Astrocyte (in vitro differentiated cells and primary cell): ENCODE measurements at regions not wholly inside any gene's neighbourhood (a gene's known extent, or its start where the extent isn't known, plus 50 kb on each side); places are given as distances from the start of the nearest gene placed in this dataset.

Experiments used
- DNase-seq: peaks from one replicate; pipeline ENCODE4 v3.0.0-alpha.2; 2010; ENCODE audit warnings: low read depth
- FAIRE-seq: peaks from 2 replicates; lab custom pipeline; 2011; peaks lifted over from hg19 to GRCh38; lab: Jason Lieb, UNC
- H2AFZ ChIP-seq: 2 replicates; pipeline ENCODE4 v1.6.0; 2012; ENCODE audit warnings: low read depth, low read length, inconsistent platforms
- H3K27ac ChIP-seq: 2 replicates; pipeline ENCODE4 v1.5.1; 2011; ENCODE audit warnings: low read depth, low read length, inconsistent platforms
- H3K27me3 ChIP-seq: 2 replicates; pipeline ENCODE4 v1.6.0; 2011; ENCODE audit warnings: low read length, inconsistent platforms; ENCODE audit not compliant: insufficient read depth
- H3K36me3 ChIP-seq: 2 replicates; pipeline ENCODE4 v1.5.1; 2011; ENCODE audit warnings: low read length, inconsistent platforms; ENCODE audit not compliant: insufficient read depth
- H3K4me1 ChIP-seq: 2 replicates; pipeline ENCODE4 v1.5.1; 2011; ENCODE audit warnings: low read length, inconsistent platforms; ENCODE audit not compliant: insufficient read depth
- H3K4me2 ChIP-seq: 2 replicates; pipeline ENCODE4 v1.6.0; 2012; ENCODE audit warnings: low read length, inconsistent platforms
- H3K4me3 ChIP-seq: 2 replicates; pipeline ENCODE4 v1.5.1; 2011; ENCODE audit warnings: low read depth, mild to moderate bottlenecking, low read length, inconsistent platforms; ENCODE audit not compliant: insufficient read depth
- H3K79me2 ChIP-seq: 2 replicates; pipeline ENCODE4 v1.6.0; 2012; ENCODE audit warnings: mild to moderate bottlenecking, low read length, inconsistent platforms; ENCODE audit not compliant: insufficient read depth
- H3K9ac ChIP-seq: 2 replicates; pipeline ENCODE4 v1.6.0; 2012; ENCODE audit warnings: mild to moderate bottlenecking, low read length, inconsistent platforms
- H3K9me3 ChIP-seq: 2 replicates; pipeline ENCODE4 v1.5.1; 2012; ENCODE audit warnings: low read depth, mild to moderate bottlenecking, low read length, inconsistent platforms; ENCODE audit not compliant: insufficient read depth
- H4K20me1 ChIP-seq: 2 replicates; pipeline ENCODE4 v1.6.0; 2012; ENCODE audit warnings: low read length, inconsistent platforms; ENCODE audit not compliant: insufficient read depth
- H3K27ac Mint-ChIP-seq: one replicate; pipeline ENCODE4 v1.8.0; 2021; ENCODE audit warnings: mild to moderate bottlenecking, mixed read lengths; ENCODE audit not compliant: unreplicated experiment
- H3K27me3 Mint-ChIP-seq: one replicate; pipeline ENCODE4 v1.8.0; 2021; ENCODE audit warnings: low read depth, mixed read lengths; ENCODE audit not compliant: unreplicated experiment
- H3K36me3 Mint-ChIP-seq: one replicate; pipeline ENCODE4 v1.8.0; 2021; ENCODE audit warnings: low read depth, mixed read lengths; ENCODE audit not compliant: unreplicated experiment
- H3K4me1 Mint-ChIP-seq: one replicate; pipeline ENCODE4 v1.8.0; 2021; ENCODE audit warnings: low read depth, mixed read lengths; ENCODE audit not compliant: unreplicated experiment
- H3K4me3 Mint-ChIP-seq: one replicate; pipeline ENCODE4 v1.8.0; 2021; ENCODE audit warnings: mild to moderate bottlenecking, moderate library complexity, mixed read lengths; ENCODE audit not compliant: unreplicated experiment
- H3K9me3 Mint-ChIP-seq: one replicate; pipeline ENCODE4 v1.8.0; 2021; ENCODE audit warnings: mild to moderate bottlenecking, mixed read lengths; ENCODE audit not compliant: unreplicated experiment
- EZH2 ChIP-seq: IDR thresholded peaks from 2 replicates; pipeline ENCODE4 v1.6.1; 2012; ENCODE audit warnings: mild to moderate bottlenecking, low read length, inconsistent platforms; ENCODE audit not compliant: insufficient read depth
- TF ChIP-seq, protein P1 (sequence below): IDR thresholded peaks from 2 replicates; pipeline ENCODE4 v1.5.1; 2011; ENCODE audit warnings: low read depth, mild to moderate bottlenecking, inconsistent platforms, low read length, moderate library complexity; ENCODE audit not compliant: insufficient read depth

DNA sequence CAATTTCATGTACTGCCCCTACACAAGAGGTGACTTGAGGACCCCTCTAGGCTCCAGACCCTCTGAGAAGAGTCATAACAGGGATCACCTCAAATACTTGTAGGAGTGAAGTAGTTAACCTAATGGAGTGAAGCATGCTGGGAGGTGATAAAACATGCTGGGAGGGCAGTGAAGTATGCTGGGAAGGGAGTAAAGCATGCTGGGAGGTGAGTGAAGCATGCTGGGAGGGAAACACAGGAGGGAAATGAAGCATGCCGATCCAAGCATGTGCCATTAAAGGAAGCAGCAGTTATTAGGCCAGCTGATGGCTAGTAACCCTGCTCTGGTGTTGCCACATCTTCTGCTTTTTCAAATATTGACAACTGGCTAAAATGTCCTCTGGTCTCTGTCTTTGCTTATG, 70.7 kb upstream of the TRHDE start:
- Mint-ChIP-seq H3K4me1 (no peaks in the 10 kb centered on the region), H3K36me3 (no peaks in the 10 kb centered on the region), H3K27me3 (no peaks in the 10 kb centered on the region), H3K4me3 (no peak overlapping the region), H3K9me3 (peaks cover 2% of the 10 kb centered on the region), H3K27ac (no peak overlapping the region)
- Histone ChIP-seq H3K27me3 (no peaks in the 10 kb centered on the region), H3K4me2 (no peak overlapping the region), H3K4me1 (no peaks in the 10 kb centered on the region), H3K27ac (no peak overlapping the region), H3K9ac (no peak overlapping the region), H2AFZ (no peak overlapping the region), H3K36me3 (no peaks in the 10 kb centered on the region), H3K4me3 (no peak overlapping the region), H4K20me1 (no peaks in the 10 kb centered on the region), H3K79me2 (no peaks in the 10 kb centered on the region), H3K9me3 (no peaks in the 10 kb centered on the region)
- no peak for DNase-seq
- TF ChIP-seq, protein P1, sequence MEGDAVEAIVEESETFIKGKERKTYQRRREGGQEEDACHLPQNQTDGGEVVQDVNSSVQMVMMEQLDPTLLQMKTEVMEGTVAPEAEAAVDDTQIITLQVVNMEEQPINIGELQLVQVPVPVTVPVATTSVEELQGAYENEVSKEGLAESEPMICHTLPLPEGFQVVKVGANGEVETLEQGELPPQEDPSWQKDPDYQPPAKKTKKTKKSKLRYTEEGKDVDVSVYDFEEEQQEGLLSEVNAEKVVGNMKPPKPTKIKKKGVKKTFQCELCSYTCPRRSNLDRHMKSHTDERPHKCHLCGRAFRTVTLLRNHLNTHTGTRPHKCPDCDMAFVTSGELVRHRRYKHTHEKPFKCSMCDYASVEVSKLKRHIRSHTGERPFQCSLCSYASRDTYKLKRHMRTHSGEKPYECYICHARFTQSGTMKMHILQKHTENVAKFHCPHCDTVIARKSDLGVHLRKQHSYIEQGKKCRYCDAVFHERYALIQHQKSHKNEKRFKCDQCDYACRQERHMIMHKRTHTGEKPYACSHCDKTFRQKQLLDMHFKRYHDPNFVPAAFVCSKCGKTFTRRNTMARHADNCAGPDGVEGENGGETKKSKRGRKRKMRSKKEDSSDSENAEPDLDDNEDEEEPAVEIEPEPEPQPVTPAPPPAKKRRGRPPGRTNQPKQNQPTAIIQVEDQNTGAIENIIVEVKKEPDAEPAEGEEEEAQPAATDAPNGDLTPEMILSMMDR = no peak
- no peak for TF ChIP-seq EZH2
- no peak for FAIRE-seq

DNA sequence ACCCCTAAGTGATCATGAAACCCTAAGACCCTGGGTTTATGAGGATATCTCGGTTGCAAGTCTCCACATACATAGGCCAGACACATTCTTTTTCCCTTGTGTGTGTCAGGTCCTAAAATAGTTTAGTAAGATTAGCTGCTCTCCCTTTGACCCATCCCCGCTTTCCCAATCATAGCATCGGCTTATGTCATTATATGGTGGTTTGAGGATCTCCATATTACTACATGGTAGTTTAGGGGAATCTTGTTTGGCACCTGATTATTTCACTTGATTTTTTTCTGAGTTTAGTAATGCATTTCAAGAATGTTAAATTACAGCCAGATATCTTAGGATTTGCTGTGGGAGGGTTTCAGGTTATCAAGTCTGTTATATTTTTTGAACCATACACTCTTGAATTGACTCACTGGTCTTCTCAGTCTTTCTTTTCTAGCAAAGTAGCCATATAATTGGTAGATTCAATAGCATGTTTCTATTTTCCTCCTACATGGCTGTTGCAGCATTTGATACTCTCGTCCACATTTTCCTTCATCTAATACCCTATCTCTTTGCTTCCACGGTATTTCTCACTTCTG, 68.3 kb upstream of the TRHDE start:
- no peaks in the 10 kb centered on the region for H3K27me3 ChIP-seq
- DNase-seq = no peak
- H3K36me3 Mint-ChIP-seq = no peaks in the 10 kb centered on the region

DNA sequence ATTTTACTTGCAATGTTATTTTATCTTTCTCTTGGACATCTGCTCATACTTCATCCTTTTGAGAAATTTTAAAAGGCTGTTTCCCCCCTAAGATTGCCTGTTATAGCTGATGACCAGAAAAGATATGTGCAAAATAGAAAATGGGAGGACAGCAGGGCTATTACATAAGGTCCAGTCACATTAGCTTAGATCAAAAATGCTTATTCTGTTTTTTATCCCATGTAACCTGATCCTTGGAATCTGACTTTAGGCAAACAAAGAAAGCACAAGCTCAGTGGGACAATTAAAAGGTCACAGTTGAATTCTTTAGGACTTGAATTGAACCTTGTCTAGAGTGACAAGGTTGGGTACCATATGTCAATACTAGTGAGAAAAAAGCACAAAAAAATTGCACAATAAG, 65.1 kb upstream of the TRHDE start:
- Histone ChIP-seq H3K9ac (no peak overlapping the region), H3K4me1 (no peaks in the 10 kb centered on the region), H3K9me3 (no peaks in the 10 kb centered on the region), H2AFZ (no peak overlapping the region), H3K27me3 (no peaks in the 10 kb centered on the region), H3K36me3 (no peaks in the 10 kb centered on the region), H3K4me3 (no peak overlapping the region), H3K79me2 (no peaks in the 10 kb centered on the region), H3K27ac (no peak overlapping the region), H4K20me1 (no peaks in the 10 kb centered on the region), H3K4me2 (no peak overlapping the region)
- Mint-ChIP-seq H3K36me3 (no peaks in the 10 kb centered on the region), H3K27me3 (no peaks in the 10 kb centered on the region), H3K9me3 (no peaks in the 10 kb centered on the region), H3K4me3 (no peak overlapping the region), H3K27ac (no peak overlapping the region), H3K4me1 (peaks cover 2% of the 10 kb centered on the region)
- FAIRE-seq = no peak
- TF ChIP-seq EZH2 = no peak
- TF ChIP-seq, protein P1 = no peak
- no peak for DNase-seq

More for the DNA sequence above, 68.3 kb upstream of the TRHDE start:
- Histone ChIP-seq H3K4me3 (no peak overlapping the region), H3K27ac (no peak overlapping the region), H3K79me2 (no peaks in the 10 kb centered on the region), H2AFZ (no peak overlapping the region), H3K4me1 (no peaks in the 10 kb centered on the region), H3K9ac (no peak overlapping the region), H3K36me3 (no peaks in the 10 kb centered on the region), H4K20me1 (no peaks in the 10 kb centered on the region), H3K4me2 (no peak overlapping the region), H3K9me3 (no peaks in the 10 kb centered on the region)
- no peak overlapping the region for H3K4me3 Mint-ChIP-seq
- FAIRE-seq = no peak
- H3K27me3 Mint-ChIP-seq = no peaks in the 10 kb centered on the region
- no peaks in the 10 kb centered on the region for H3K9me3 Mint-ChIP-seq
- TF ChIP-seq EZH2 = no peak
- TF ChIP-seq, protein P1 = no peak
- H3K27ac Mint-ChIP-seq = no peak overlapping the region
- H3K4me1 Mint-ChIP-seq = peaks cover 2% of the 10 kb centered on the region
